ENCODE measurements at regions not wholly inside any gene's neighbourhood (a gene's known extent, or its start where the extent isn't known, plus 50 kb on each side); places are given as distances from the start of the nearest gene placed in this dataset.

DNA sequence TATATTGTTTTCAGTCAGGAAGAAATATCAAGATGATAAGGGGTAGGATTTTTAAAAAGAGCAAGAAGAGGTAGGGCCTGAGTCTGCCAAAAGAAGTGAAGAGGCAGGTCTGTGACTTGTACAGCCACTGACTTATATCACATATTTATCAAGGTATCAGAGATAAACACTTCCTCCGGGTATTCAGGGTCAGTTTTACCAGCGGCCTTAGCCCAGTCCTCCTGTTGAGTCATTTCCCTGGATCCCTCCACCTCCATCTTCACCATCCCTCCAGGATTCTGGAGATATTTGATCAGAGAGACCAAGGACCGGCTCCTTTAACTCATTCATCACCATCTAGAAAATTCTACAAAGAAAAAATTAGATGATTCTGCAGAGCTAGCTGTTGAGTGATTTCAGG, 375.7 kb upstream of the TUSC1 start:
- intact Hi-C loops (cut with DNase I), result no loop called here
- no peak for FAIRE-seq

DNA sequence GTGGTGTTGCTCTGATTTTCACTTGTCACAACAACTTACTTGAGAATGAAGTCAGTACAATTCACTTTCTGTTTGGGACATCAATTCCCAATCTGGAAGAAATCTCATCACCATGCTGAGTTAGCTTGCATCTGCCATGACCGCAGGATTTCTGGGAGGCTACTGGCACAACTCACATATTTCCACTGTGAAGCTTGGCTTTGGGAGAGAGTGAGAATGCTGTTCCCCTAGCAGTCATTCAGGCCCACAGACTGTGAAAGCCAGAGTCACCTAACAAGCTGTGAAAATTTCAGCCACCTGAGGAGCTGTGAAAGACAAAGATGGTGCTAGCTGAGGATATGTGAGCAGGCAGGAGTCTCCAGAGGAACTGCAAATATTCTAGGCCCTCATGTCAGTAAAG, 365.2 kb upstream of the TUSC1 start:
- H3K27ac ChIP-seq, result no peak overlapping the region
- ATAC-seq, result no peak
- no peaks in the 10 kb centered on the region for H3K36me3 ChIP-seq
- WGBS, 2 donors, result 65 to 88% methylated on average over 1 of the region's 1 CpG
- H3K9me3 ChIP-seq, result no peaks in the 10 kb centered on the region
- DNase-seq, result no peak
- intact Hi-C loops (cut with DNase I), result no loop called here
- TF ChIP-seq, protein P1, sequence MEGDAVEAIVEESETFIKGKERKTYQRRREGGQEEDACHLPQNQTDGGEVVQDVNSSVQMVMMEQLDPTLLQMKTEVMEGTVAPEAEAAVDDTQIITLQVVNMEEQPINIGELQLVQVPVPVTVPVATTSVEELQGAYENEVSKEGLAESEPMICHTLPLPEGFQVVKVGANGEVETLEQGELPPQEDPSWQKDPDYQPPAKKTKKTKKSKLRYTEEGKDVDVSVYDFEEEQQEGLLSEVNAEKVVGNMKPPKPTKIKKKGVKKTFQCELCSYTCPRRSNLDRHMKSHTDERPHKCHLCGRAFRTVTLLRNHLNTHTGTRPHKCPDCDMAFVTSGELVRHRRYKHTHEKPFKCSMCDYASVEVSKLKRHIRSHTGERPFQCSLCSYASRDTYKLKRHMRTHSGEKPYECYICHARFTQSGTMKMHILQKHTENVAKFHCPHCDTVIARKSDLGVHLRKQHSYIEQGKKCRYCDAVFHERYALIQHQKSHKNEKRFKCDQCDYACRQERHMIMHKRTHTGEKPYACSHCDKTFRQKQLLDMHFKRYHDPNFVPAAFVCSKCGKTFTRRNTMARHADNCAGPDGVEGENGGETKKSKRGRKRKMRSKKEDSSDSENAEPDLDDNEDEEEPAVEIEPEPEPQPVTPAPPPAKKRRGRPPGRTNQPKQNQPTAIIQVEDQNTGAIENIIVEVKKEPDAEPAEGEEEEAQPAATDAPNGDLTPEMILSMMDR (IDR thresholded peaks at IDR 0.05), result no peak
- H3K4me1 ChIP-seq, result no peaks in the 10 kb centered on the region
- FAIRE-seq, result no peak
- H3K4me3 ChIP-seq, result no peak overlapping the region
- H3K27me3 ChIP-seq, result no peaks in the 10 kb centered on the region

More for the DNA sequence above, 375.7 kb upstream of the TUSC1 start:
- Histone ChIP-seq H3K9me3 (no peaks in the 10 kb centered on the region), H3K4me3 (no peak overlapping the region), H3K36me3 (no peaks in the 10 kb centered on the region), H3K4me1 (no peaks in the 10 kb centered on the region), H3K27me3 (no peaks in the 10 kb centered on the region), H3K27ac (no peak overlapping the region)
- 45 to 54% methylated on average over 3 of the region's 3 CpGs for WGBS, 2 donors
- DNase-seq (no peak), ATAC-seq (no peak)
- TF ChIP-seq, protein P1 (IDR thresholded peaks at IDR 0.05), result no peak

- TF ChIP-seq, protein P1 (IDR thresholded peaks at IDR 0.05), result no peak
These were observed 356.5 kb upstream of the TUSC1 start for GRCh38 chr9:26034786-26035185.

DNA sequence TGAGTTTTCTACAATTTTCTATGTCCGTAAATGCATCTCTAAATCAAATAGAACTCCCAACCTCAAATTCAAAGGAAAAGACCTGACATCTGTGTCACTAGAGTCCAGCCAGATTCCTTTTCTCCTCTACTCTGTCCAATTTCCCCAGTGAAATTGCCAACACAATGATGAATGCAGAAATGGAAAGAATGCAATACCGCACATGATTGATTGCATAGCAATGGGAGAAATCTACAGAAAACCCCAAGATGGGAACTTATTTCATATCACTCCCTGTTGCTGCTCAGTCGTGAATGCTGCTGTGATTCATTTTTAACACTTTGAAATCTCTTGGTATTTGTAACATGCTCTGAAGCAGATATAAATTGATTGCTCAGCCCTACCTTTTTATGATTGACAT, 355.1 kb upstream of the TUSC1 start:
- FAIRE-seq, result no peak
- intact Hi-C loops (cut with DNase I), result no loop called here
- WGBS, 2 donors, result 42 to 50% methylated on average over 3 of the region's 3 CpGs

More at GRCh38 chr9:26034786-26035185, 356.5 kb upstream of the TUSC1 start:
- Histone ChIP-seq H3K27me3 (no peaks in the 10 kb centered on the region), H3K36me3 (no peaks in the 10 kb centered on the region), H3K27ac (no peak overlapping the region), H3K9me3 (no peaks in the 10 kb centered on the region), H3K4me3 (no peak overlapping the region), H3K4me1 (no peaks in the 10 kb centered on the region)
- no peak for DNase-seq
- intact Hi-C loops (cut with DNase I), result no loop called here
- 70 to 72% methylated on average over 6 of the region's 6 CpGs for WGBS, 2 donors
- ATAC-seq, result no peak
- FAIRE-seq, result no peak

GRCh38 chr9:26026423-26027100, 348.3 kb upstream of the TUSC1 start:
- no peak for DNase-seq
- WGBS, 2 donors, result 55 to 70% methylated on average over 2 of the region's 2 CpGs
- no peak overlapping the region for H3K4me3 ChIP-seq
- FAIRE-seq, result no peak
- no peaks in the 10 kb centered on the region for H3K4me1 ChIP-seq
- intact Hi-C loops (cut with DNase I), result no loop called here
- no peaks in the 10 kb centered on the region for H3K27me3 ChIP-seq
- no peaks in the 10 kb centered on the region for H3K36me3 ChIP-seq
- no peak overlapping the region for H3K27ac ChIP-seq
- ATAC-seq, result no peak
- TF ChIP-seq, protein P1 (IDR thresholded peaks at IDR 0.05), result no peak
- H3K9me3 ChIP-seq, result no peaks in the 10 kb centered on the region

More for the DNA sequence above, 355.1 kb upstream of the TUSC1 start:
- H3K27me3 ChIP-seq, result no peaks in the 10 kb centered on the region
- H3K27ac ChIP-seq, result no peak overlapping the region
- no peaks in the 10 kb centered on the region for H3K4me1 ChIP-seq
- ATAC-seq (no peak), DNase-seq (no peak)
- H3K36me3 ChIP-seq, result no peaks in the 10 kb centered on the region
- H3K4me3 ChIP-seq, result no peak overlapping the region
- TF ChIP-seq, protein P1 (IDR thresholded peaks at IDR 0.05), result no peak
- H3K9me3 ChIP-seq, result no peaks in the 10 kb centered on the region

Data from pancreas (tissue), 10 donors.